ENCODE measurements at regions not wholly inside any gene's neighbourhood (a gene's known extent, or its start where the extent isn't known, plus 50 kb on each side); places are given as distances from the start of the nearest gene placed in this dataset.

GRCh38 chr12:31895449-31896150 is 63.6 kb upstream of the RESF1 start:
- POLR2A ChIA-PET, result no interaction called here
- intact Hi-C loops (cut with micrococcal nuclease), result loop anchor here (1.0 kb wide), 5 partner anchors 20 to 163 kb away; partner anchors contain the start of gene RESF1

GRCh38 chr12:31890295-31891285 is 68.6 kb upstream of the RESF1 start:
- ChIA-PET CTCF (no interaction called here), POLR2A (no interaction called here)
- no peak for DNase-seq (ENCODE audit: low read depth, low spot score)
- Histone ChIP-seq H3K27me3 (ENCODE audit: control insufficient read depth in 2 of 2, insufficient read depth in 2 of 2, low read length in 2 of 2) (no peaks in the 10 kb centered on the region), H3K79me2 (ENCODE audit: control insufficient read depth, insufficient read depth, low read length) (no peaks in the 10 kb centered on the region), H4K20me1 (replicated peaks; ENCODE audit: control insufficient read depth, extremely low read depth, insufficient read depth, low read length) (no peaks in the 10 kb centered on the region), H3K4me3 (replicated peaks in 1 of 3; ENCODE audit: insufficient read depth in 1 of 3, low read depth in 1 of 3, low read length in 3 of 3) (no peak overlapping the region), H3K9me3 (replicated peaks; ENCODE audit: control insufficient read depth, insufficient read depth, low read length) (no peaks in the 10 kb centered on the region), H3K27ac (ENCODE audit: insufficient read depth, low read depth, low read length) (no peak overlapping the region), H3K36me3 (ENCODE audit: control insufficient read depth in 2 of 2, extremely low read depth in 1 of 2, insufficient read depth in 2 of 2, low read length in 2 of 2) (no peaks in the 10 kb centered on the region), H3K4me2 (ENCODE audit: insufficient read depth, low read length) (no peak overlapping the region), H2AFZ (ENCODE audit: low read depth, low read length) (no peak overlapping the region), H3K9ac (replicated peaks; ENCODE audit: extremely low read depth, insufficient read depth, low read length) (no peak overlapping the region), H3K4me1 (ENCODE audit: control insufficient read depth, extremely low read depth, insufficient read depth, low read length) (no peaks in the 10 kb centered on the region), H3K9me1 (replicated peaks; ENCODE audit: control insufficient read depth, extremely low read depth, insufficient read depth, low read length) (no peaks in the 10 kb centered on the region)
- dilution Hi-C loops (cut with MboI; ENCODE audit: extremely low pct_ligation_motif_present, low sequenced_read_pairs), result no loop called here
- BruUV-seq (replicated peaks), result no TSS peak
- TF ChIP-seq JUN (IDR thresholded peaks at IDR 0.05; ENCODE audit: borderline replicate concordance, insufficient read depth, insufficient read length, low read depth) (no peak), EZH2 (IDR thresholded peaks at IDR 0.05; ENCODE audit: borderline replicate concordance, low read depth, low read length, severe bottlenecking) (no peak), MAX (IDR thresholded peaks at IDR 0.05; ENCODE audit: insufficient read depth, insufficient read length) (no peak), MYC (IDR thresholded peaks at IDR 0.05; ENCODE audit: low read depth, low read length) (no peak), CTCF (IDR thresholded peaks at IDR 0.05; ENCODE audit: extremely low read depth in 1 of 2, insufficient read depth in 1 of 2, low read depth in 1 of 2, low read length in 2 of 2) (no peak), GATA2 (IDR thresholded peaks at IDR 0.05; ENCODE audit: insufficient read depth, insufficient read length, low read depth, low read length) (no peak), POLR2AphosphoS5 (IDR thresholded peaks at IDR 0.05; ENCODE audit: insufficient read depth, low read depth, low read length) (no peak), POLR2A (IDR thresholded peaks at IDR 0.05; ENCODE audit: low read depth, low read length) (no peak), FOS (IDR thresholded peaks at IDR 0.05; ENCODE audit: borderline replicate concordance, insufficient read depth, low read length) (no peak)
- no peak for FAIRE-seq
- intact Hi-C loops (cut with micrococcal nuclease), result no loop called here

More at GRCh38 chr12:31895449-31896150, 63.6 kb upstream of the RESF1 start:
- FAIRE-seq (no peak), DNase-seq (ENCODE audit: low read depth, low spot score) (no peak)
- Histone ChIP-seq H3K27me3 (ENCODE audit: control insufficient read depth in 2 of 2, insufficient read depth in 2 of 2, low read length in 2 of 2) (no peaks in the 10 kb centered on the region), H4K20me1 (replicated peaks; ENCODE audit: control insufficient read depth, extremely low read depth, insufficient read depth, low read length) (no peaks in the 10 kb centered on the region), H3K27ac (ENCODE audit: insufficient read depth, low read depth, low read length) (no peak overlapping the region), H3K9ac (replicated peaks; ENCODE audit: extremely low read depth, insufficient read depth, low read length) (no peak overlapping the region), H3K4me2 (ENCODE audit: insufficient read depth, low read length) (no peak overlapping the region), H2AFZ (ENCODE audit: low read depth, low read length) (peak overlapping the region; percentile 18), H3K9me1 (replicated peaks; ENCODE audit: control insufficient read depth, extremely low read depth, insufficient read depth, low read length) (no peaks in the 10 kb centered on the region), H3K79me2 (ENCODE audit: control insufficient read depth, insufficient read depth, low read length) (no peaks in the 10 kb centered on the region), H3K4me3 (replicated peaks in 1 of 3; ENCODE audit: insufficient read depth in 1 of 3, low read depth in 1 of 3, low read length in 3 of 3) (no peak overlapping the region), H3K9me3 (replicated peaks; ENCODE audit: control insufficient read depth, insufficient read depth, low read length) (no peaks in the 10 kb centered on the region), H3K36me3 (ENCODE audit: control insufficient read depth in 2 of 2, extremely low read depth in 1 of 2, insufficient read depth in 2 of 2, low read length in 2 of 2) (no peaks in the 10 kb centered on the region), H3K4me1 (ENCODE audit: control insufficient read depth, extremely low read depth, insufficient read depth, low read length) (peaks cover 18% of the 10 kb centered on the region)
- CTCF ChIA-PET, result interaction anchor here (0.6 to 2.5 kb wide), 6 partner anchors 15 to 915 kb away, joined by 3 to 8 read pairs (median 4); no protein-coding TSS in a partner anchor
- dilution Hi-C loops (cut with MboI; ENCODE audit: extremely low pct_ligation_motif_present, low sequenced_read_pairs), result no loop called here
- BruUV-seq (replicated peaks), result no TSS peak
- TF ChIP-seq GATA2 (IDR thresholded peaks at IDR 0.05; ENCODE audit: insufficient read depth, insufficient read length, low read depth, low read length) (no peak), MAX (IDR thresholded peaks at IDR 0.05; ENCODE audit: insufficient read depth, insufficient read length) (no peak)

Data from endothelial cell of umbilical vein (primary cell).